SK-N-SH (cell line): ENCODE measurements at regions not wholly inside any gene's neighbourhood (a gene's known extent, or its start where the extent isn't known, plus 50 kb on each side); places are given as distances from the start of the nearest gene placed in this dataset.

Experiments
- CTCF ChIA-PET: fragments of 300-600, 350-600 bp; formaldehyde crosslinking; extraction: SDS; loops from one replicate; lab custom pipeline; 2021; lab: Yijun Ruan, JAX
- POLR2A ChIA-PET: fragments of 350-600 bp; sonication (Branson Sonifier 250); formaldehyde crosslinking; extraction: SDS; loops from one replicate; lab custom pipeline; 2020; ENCODE audit warnings: antibody characterized with exemption, inconsistent platforms; lab: Yijun Ruan, JAX
- DNase-seq: peaks from one replicate; pipeline ENCODE4 v3.0.0; 2012
- H2AFZ ChIP-seq: fragments of 200-600 bp; sonication (generic); 2 replicates; pipeline ENCODE4 v1.8.1; 2016; ENCODE audit warnings: antibody characterized with exemption, mild to moderate bottlenecking, low read depth
- H3F3A ChIP-seq: fragments of 200-600 bp; sonication (generic); replicated peaks from 2 replicates; pipeline ENCODE3; 2016; ENCODE audit warnings: antibody characterized with exemption, mild to moderate bottlenecking; ENCODE audit not compliant: insufficient read depth
- H3K27ac ChIP-seq, 2 experiments: fragments of 200-500 bp in 1 of 2; fragments of 200-600 bp in 1 of 2; sonication (Bioruptor generic) in 1 of 2; sonication (generic), shearing (Covaris generic) in 1 of 2; 2 replicates each; pipeline versions ENCODE4 v1.5.1 to v1.6.1; 2014 to 2016; ENCODE audit warnings: low read depth in 2 of 2, inconsistent platforms in 1 of 2, low read length in 1 of 2, mild to moderate bottlenecking in 1 of 2, mixed read lengths in 1 of 2
- H3K27me3 ChIP-seq: fragments of 200-600 bp; sonication (generic), shearing (Covaris generic); 2 replicates; pipeline ENCODE4 v1.6.1; 2016; ENCODE audit warnings: mixed run types; ENCODE audit not compliant: insufficient read depth
- H3K36me3 ChIP-seq, 2 experiments: fragments of 200-500 bp in 1 of 2; fragments of 200-600 bp in 1 of 2; sonication (Bioruptor generic) in 1 of 2; sonication (generic) in 1 of 2; replicated peaks in 1 of 2; 2 replicates each; pipeline versions ENCODE3 to v1.5.1; 2014 to 2016; ENCODE audit warnings: low read length in 1 of 2, mild to moderate bottlenecking in 1 of 2; ENCODE audit not compliant: insufficient read depth in 2 of 2, control insufficient read depth in 1 of 2
- H3K4me1 ChIP-seq, 2 experiments: fragments of 200-500 bp in 1 of 2; fragments of 200-600 bp in 1 of 2; sonication (Bioruptor generic) in 1 of 2; sonication (generic), shearing (Covaris generic) in 1 of 2; 2 replicates each; pipeline versions ENCODE4 v1.5.1 to v1.6.1; 2014 to 2016; ENCODE audit warnings: low read depth in 1 of 2, low read length in 1 of 2, mixed run types in 1 of 2; ENCODE audit not compliant: insufficient read depth in 2 of 2, control insufficient read depth in 1 of 2
- H3K4me2 ChIP-seq: fragments of 200-600 bp; sonication (generic), shearing (Covaris generic); 2 replicates; pipeline ENCODE4 v1.6.1; 2017; ENCODE audit warnings: mixed run types
- H3K4me3 ChIP-seq, 2 experiments: fragments of 200-500 bp in 1 of 2; fragments of 200-600 bp in 1 of 2; sonication (Bioruptor generic) in 1 of 2; sonication (generic), shearing (Covaris generic) in 1 of 2; 2 replicates each; pipeline versions ENCODE4 v1.5.1 to v1.8.1; 2014 to 2016; ENCODE audit warnings: low read depth in 2 of 2, inconsistent platforms in 1 of 2, low read length in 1 of 2, mild to moderate bottlenecking in 1 of 2, mixed read lengths in 1 of 2, moderate library complexity in 1 of 2
- H3K79me2 ChIP-seq: fragments of 200-600 bp; sonication (generic); 2 replicates; pipeline ENCODE4 v1.8.1; 2017; ENCODE audit warnings: mild to moderate bottlenecking; ENCODE audit not compliant: insufficient read depth
- H3K9ac ChIP-seq: fragments of 200-600 bp; sonication (generic); 2 replicates; pipeline ENCODE4 v1.6.1; 2017; ENCODE audit warnings: mixed run types
- H3K9me2 ChIP-seq: fragments of 200-600 bp; sonication (generic); 2 replicates; pipeline ENCODE4 v1.6.1; 2017; ENCODE audit warnings: mixed run types
- H3K9me3 ChIP-seq: fragments of 200-600 bp; sonication (generic); 2 replicates; pipeline ENCODE4 v1.6.1; 2017; ENCODE audit warnings: mixed run types, mild to moderate bottlenecking, moderate library complexity
- H4K20me1 ChIP-seq: fragments of 200-600 bp; sonication (generic); 2 replicates; pipeline ENCODE4 v1.6.1; 2017; ENCODE audit warnings: mild to moderate bottlenecking, mixed run types; ENCODE audit not compliant: insufficient read depth
- CHD2 ChIP-seq: fragments of 150-350 bp; IDR thresholded peaks from 2 replicates; pipeline ENCODE4 v1.6.1; 2018; ENCODE audit warnings: low read length; ENCODE audit not compliant: partially characterized antibody
- EZH2phosphoT487 ChIP-seq: fragments of 200-600 bp; sonication (generic); IDR thresholded peaks from 2 replicates; pipeline ENCODE4 v1.6.1; 2017; ENCODE audit warnings: low read depth, mixed run types, mild to moderate bottlenecking, antibody characterized with exemption, moderate library complexity, borderline replicate concordance
- FOSL2 ChIP-seq: IDR thresholded peaks from 2 replicates; pipeline ENCODE4 v1.4.0; 2012; ENCODE audit warnings: low read depth, mild to moderate bottlenecking, moderate library complexity, borderline replicate concordance
- FOXJ3 ChIP-seq: sonication (generic); formaldehyde crosslinking; IDR thresholded peaks from 2 replicates; pipeline ENCODE4 v1.5.1; 2020; ENCODE audit warnings: mild to moderate bottlenecking, missing genetic modification reagents
- FOXM1 ChIP-seq: IDR thresholded peaks from 2 replicates; pipeline ENCODE4 v1.4.0; 2012; ENCODE audit warnings: low read depth, mild to moderate bottlenecking
- IRF3 ChIP-seq: fragments of 150-350 bp; IDR thresholded peaks from 2 replicates; pipeline ENCODE4 v1.6.1; 2016; ENCODE audit warnings: mild to moderate bottlenecking, low read depth, low read length
- JUND ChIP-seq: IDR thresholded peaks from 2 replicates; pipeline ENCODE4 v1.4.0; 2012
- MAX ChIP-seq: IDR thresholded peaks from 2 replicates; pipeline ENCODE4 v1.4.0; 2012; ENCODE audit warnings: low read depth
- MEF2A ChIP-seq: IDR thresholded peaks from 2 replicates; pipeline ENCODE4 v1.4.0; 2012; ENCODE audit warnings: low read depth, borderline replicate concordance
- POLR2AphosphoS5 ChIP-seq: IDR thresholded peaks from 2 replicates; pipeline ENCODE4 v1.6.1; 2012; ENCODE audit warnings: low read depth, low read length
- RAD21 ChIP-seq: IDR thresholded peaks from 2 replicates; pipeline ENCODE4 v1.6.1; 2012; ENCODE audit warnings: mild to moderate bottlenecking, low read length
- REST ChIP-seq: IDR thresholded peaks from 2 replicates; pipeline ENCODE4 v1.6.1; 2012; ENCODE audit warnings: mild to moderate bottlenecking, low read depth, low read length, moderate library complexity
- RFX5 ChIP-seq: IDR thresholded peaks from 2 replicates; pipeline ENCODE4 v1.6.1; 2012; ENCODE audit warnings: mild to moderate bottlenecking, improper control_type of control experiment, low read length
- SIN3A ChIP-seq: IDR thresholded peaks from 2 replicates; pipeline ENCODE4 v1.6.1; 2012; ENCODE audit warnings: low read depth, mild to moderate bottlenecking, low read length, moderate library complexity, borderline replicate concordance
- TAF1 ChIP-seq: IDR thresholded peaks from 2 replicates; pipeline ENCODE4 v1.6.1; 2012; ENCODE audit warnings: low read depth, mild to moderate bottlenecking, low read length, moderate library complexity, borderline replicate concordance
- TCF12 ChIP-seq: IDR thresholded peaks from 2 replicates; pipeline ENCODE4 v1.4.0; 2012
- TEAD4 ChIP-seq: IDR thresholded peaks from 2 replicates; pipeline ENCODE4 v1.4.0; 2012; ENCODE audit warnings: mild to moderate bottlenecking, borderline replicate concordance; ENCODE audit not compliant: insufficient read depth
- USF2 ChIP-seq: fragments of 150-350 bp; IDR thresholded peaks from 2 replicates; pipeline ENCODE4 v1.6.1; 2017; ENCODE audit warnings: antibody characterized with exemption, low read length, low read depth, borderline replicate concordance
- ZBTB33 ChIP-seq: IDR thresholded peaks from 2 replicates; pipeline ENCODE4 v1.4.0; 2012; ENCODE audit warnings: low read depth, borderline replicate concordance
- WGBS: methylation state at CpG from one replicate; pipeline ENCODE4 v1.1.6; 2017; ENCODE audit warnings: low lambda C conversion rate; 5-methylcytosine and 5-hydroxymethylcytosine counted together

- WGBS, result 32% methylated on average over 6 of the region's 7 CpGs
- H3F3A ChIP-seq, result no peaks in the 10 kb centered on the region
- POLR2A ChIA-PET, result no interaction called here
- H2AFZ ChIP-seq, result no peak overlapping the region
- H3K27ac ChIP-seq, result no peak overlapping the region
- H3K4me3 ChIP-seq, result no peak overlapping the region
- H3K4me1 ChIP-seq, result no peaks in the 10 kb centered on the region; a peak in 1 of 4 replicates
- no peaks in the 10 kb centered on the region for H4K20me1 ChIP-seq
- no peak overlapping the region for H3K4me2 ChIP-seq
- no peaks in the 10 kb centered on the region for H3K9me3 ChIP-seq
- no peaks in the 10 kb centered on the region for H3K27me3 ChIP-seq
- H3K36me3 ChIP-seq, result no peaks in the 10 kb centered on the region
- no peaks in the 10 kb centered on the region for H3K9me2 ChIP-seq
- no peak overlapping the region for H3K9ac ChIP-seq
- H3K79me2 ChIP-seq, result no peaks in the 10 kb centered on the region
- TF ChIP-seq POLR2AphosphoS5 (no peak), JUND (no peak), REST (no peak), TCF12 (no peak), RAD21 (no peak), FOXM1 (no peak), IRF3 (no peak), MAX (no peak), ZBTB33 (no peak)
- TF ChIP-seq, all 33 proteins: peak for 0
- CTCF ChIA-PET, result no interaction called here
- DNase-seq, result no peak
Observed at GRCh38 chr16:16930309-16931000, 540.3 kb downstream of the XYLT1 start.

GRCh38 chr16:16933861-16934260 is 536.9 kb downstream of the XYLT1 start:
- ChIA-PET CTCF (no interaction called here), POLR2A (no interaction called here)
- Histone ChIP-seq H3K36me3 (no peaks in the 10 kb centered on the region), H2AFZ (no peak overlapping the region), H3K9ac (no peak overlapping the region), H3K9me3 (no peaks in the 10 kb centered on the region), H3K27me3 (no peaks in the 10 kb centered on the region), H3K27ac (no peak overlapping the region), H3K9me2 (no peaks in the 10 kb centered on the region), H4K20me1 (no peaks in the 10 kb centered on the region), H3F3A (no peaks in the 10 kb centered on the region), H3K79me2 (no peaks in the 10 kb centered on the region), H3K4me1 (peaks cover 0 to 5% of the 10 kb centered on the region in 2 experiments; a peak in 2 of 4 replicates), H3K4me2 (no peak overlapping the region), H3K4me3 (no peak overlapping the region)
- no peak for DNase-seq
- WGBS, result 80% methylated on average over 2 of the region's 2 CpGs
- TF ChIP-seq CHD2, result no peak
- no peak for TF ChIP-seq SIN3A
- no peak for TF ChIP-seq RFX5
- no peak for TF ChIP-seq TAF1
- TF ChIP-seq TEAD4, result no peak
- TF ChIP-seq JUND, result no peak
- no peak for TF ChIP-seq MEF2A
- no peak for TF ChIP-seq FOSL2
- no peak for TF ChIP-seq EZH2phosphoT487
- no peak for TF ChIP-seq USF2
- TF ChIP-seq POLR2AphosphoS5, result no peak
- no peak for TF ChIP-seq FOXJ3 (CRISPR knock-in tag)
